A549 (cell line): ENCODE measurements at regions not wholly inside any gene's neighbourhood (a gene's known extent, or its start where the extent isn't known, plus 50 kb on each side); places are given as distances from the start of the nearest gene placed in this dataset.

Source experiments
- ATAC-seq, 2 experiments: fragments of 200-7000 bp in 1 of 2; fragments of >200 bp in 1 of 2; cut with Nextera tagmentation in 1 of 2; cut with Tn5 transposase in 1 of 2; 3 replicates each; pipeline versions ENCODE4 v1.8.0 to v1.9.1; 2018 to 2020; ENCODE audit warnings: mild to moderate bottlenecking in 1 of 2, moderate library complexity in 1 of 2
- CTCF ChIA-PET: fragments of 300-600 bp; sonication (Branson Sonifier 250); formaldehyde crosslinking; extraction: SDS; loops from one replicate; lab custom pipeline; 2021; ENCODE audit warnings: antibody characterized with exemption, inconsistent platforms; lab: Yijun Ruan, JAX
- POLR2A ChIA-PET: fragments of 350-600 bp; formaldehyde crosslinking; extraction: SDS; loops from one replicate; lab custom pipeline; 2021; ENCODE audit warnings: antibody characterized with exemption, inconsistent platforms; lab: Yijun Ruan, JAX
- DNase-seq, 2 experiments: peaks; one replicate each; pipeline versions ENCODE4 v3.0.0 to v3.0.0-alpha.2; 2011 to 2016; ENCODE audit warnings: low read depth in 1 of 2, low spot score in 1 of 2
- FAIRE-seq: peaks from 2 replicates; lab custom pipeline; 2011; peaks lifted over from hg19 to GRCh38; lab: Jason Lieb, UNC
- H3K27ac ChIP-seq, 2 experiments: fragments of >200 bp; sonication (Bioruptor Twin); formaldehyde crosslinking; 3 replicates each; pipeline ENCODE4 v1.5.1; 2016 to 2017
- H3K4me1 ChIP-seq: fragments of >200 bp; sonication (Bioruptor Twin); formaldehyde crosslinking; 3 replicates; pipeline ENCODE4 v1.6.1; 2016
- H3K4me2 ChIP-seq: fragments of >200 bp; sonication (Bioruptor Twin); formaldehyde crosslinking; 3 replicates; pipeline ENCODE4 v1.6.1; 2016
- H3K4me3 ChIP-seq: fragments of >200 bp; sonication (Bioruptor Twin); formaldehyde crosslinking; 3 replicates; pipeline ENCODE4 v1.5.1; 2016
- H3K9me3 ChIP-seq: fragments of >200 bp; sonication (Bioruptor Twin); formaldehyde crosslinking; 3 replicates; pipeline ENCODE4 v1.6.1; 2016
- BCL3 ChIP-seq: fragments of >200 bp; sonication (Bioruptor Twin); formaldehyde crosslinking; IDR thresholded peaks from 3 replicates; pipeline ENCODE4 v1.6.1; 2016
- EHF ChIP-seq: fragments of 250-450 bp; sonication (Bioruptor Pico); IDR thresholded peaks from 2 replicates; pipeline ENCODE4 v1.5.0; 2020; ENCODE audit warnings: mild to moderate bottlenecking
- EHMT2 ChIP-seq: fragments of 200-600 bp; sonication (generic); IDR thresholded peaks from 2 replicates; pipeline ENCODE4 v1.6.1; 2016; ENCODE audit warnings: antibody characterized with exemption, low read depth, mild to moderate bottlenecking, moderate library complexity
- FOSB ChIP-seq: fragments of 250-450 bp; sonication (Bioruptor Pico); IDR thresholded peaks from 2 replicates; pipeline ENCODE4 v1.5.0; 2020; ENCODE audit warnings: mild to moderate bottlenecking, moderate library complexity
- MAFK ChIP-seq: fragments of 450-650 bp; IDR thresholded peaks from 2 replicates; pipeline ENCODE4 v1.6.1; 2014; ENCODE audit not compliant: partially characterized antibody
- MAZ ChIP-seq: fragments of 150-350 bp; IDR thresholded peaks from 2 replicates; pipeline ENCODE4 v1.6.1; 2014; ENCODE audit warnings: antibody characterized with exemption, low read depth, low read length, borderline replicate concordance
- NFE2L2 ChIP-seq: fragments of 150-350 bp; conservative IDR thresholded peaks from 2 replicates; pipeline ENCODE4 v1.6.1; 2014; ENCODE audit warnings: low read length
- POLR2A ChIP-seq: IDR thresholded peaks from 2 replicates; pipeline ENCODE4 v1.6.1; 2012; ENCODE audit warnings: mild to moderate bottlenecking, low read length
- RAD21 ChIP-seq, 2 experiments: fragments of >200 bp in 1 of 2; sonication (Bioruptor Twin) in 1 of 2; formaldehyde crosslinking in 1 of 2; IDR thresholded peaks in 1 of 2; conservative IDR thresholded peaks in 1 of 2; 2 replicates in 1 of 2; 3 replicates in 1 of 2; pipeline ENCODE4 v1.6.1; 2012 to 2018; ENCODE audit warnings: inconsistent platforms in 1 of 2
- RARB ChIP-seq: fragments of 250-450 bp; sonication (Bioruptor Pico); IDR thresholded peaks from 2 replicates; pipeline ENCODE4 v1.8.0; 2021; ENCODE audit warnings: mild to moderate bottlenecking, moderate library complexity
- REST ChIP-seq: fragments of 200-600 bp; sonication (generic); IDR thresholded peaks from 2 replicates; pipeline ENCODE4 v1.6.1; 2016; ENCODE audit warnings: antibody characterized with exemption, mild to moderate bottlenecking, moderate library complexity
- RFX5 ChIP-seq: fragments of 450-650 bp; IDR thresholded peaks from 2 replicates; pipeline ENCODE4 v1.7.1; 2014; ENCODE audit warnings: antibody characterized with exemption, mild to moderate bottlenecking, moderate library complexity
- SMC3 ChIP-seq: fragments of >200 bp; sonication (Bioruptor Twin); formaldehyde crosslinking; IDR thresholded peaks from 3 replicates; pipeline ENCODE4 v1.6.1; 2018; ENCODE audit warnings: inconsistent platforms
- SREBF2 ChIP-seq: fragments of 450-650 bp; IDR thresholded peaks from 2 replicates; pipeline ENCODE4 v1.6.1; 2014; ENCODE audit warnings: mild to moderate bottlenecking, moderate library complexity
- USF2 ChIP-seq: fragments of 450-650 bp; IDR thresholded peaks from 2 replicates; pipeline ENCODE4 v1.6.1; 2014; ENCODE audit warnings: antibody characterized with exemption
- WGBS: methylation state at CpG from one replicate; pipeline ENCODE4 v1.1.6; 2017; ENCODE audit errors: missing lambda C conversion rate; 5-methylcytosine and 5-hydroxymethylcytosine counted together
- TF ChIP-seq, protein P1 (sequence below): fragments of >200 bp; sonication (Bioruptor Twin); formaldehyde crosslinking; IDR thresholded peaks from 2 replicates; pipeline ENCODE4 v1.6.1; 2016
- TF ChIP-seq, protein P2 (sequence below): fragments of >200 bp; sonication (Bioruptor Twin); formaldehyde crosslinking; IDR thresholded peaks from 3 replicates; pipeline ENCODE4 v1.5.1; 2016

DNA sequence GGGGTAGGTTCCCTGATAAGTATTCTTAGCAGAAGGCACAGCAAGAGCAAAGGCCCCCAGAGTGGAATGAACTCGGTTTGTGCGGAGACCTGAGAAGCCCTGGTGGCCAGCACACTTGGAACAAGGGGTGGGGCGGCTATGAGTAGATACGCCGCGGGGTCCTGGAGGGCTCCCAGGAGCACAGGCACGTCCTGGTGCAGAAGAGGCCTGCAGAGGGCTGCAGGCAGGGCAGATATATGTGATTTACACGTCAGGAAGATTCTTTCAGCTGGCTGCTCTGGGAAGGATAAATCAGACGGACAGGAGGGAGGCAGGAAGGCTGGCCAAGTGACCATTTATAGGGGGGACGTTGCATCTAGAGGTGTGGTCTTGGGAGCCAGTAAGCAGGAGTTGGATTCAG, 70.2 kb upstream of the ATG10 start:
- H3K4me1 ChIP-seq = no peaks in the 10 kb centered on the region
- 68% methylated on average over 10 of the region's 10 CpGs for WGBS

More for the DNA sequence above, 70.2 kb upstream of the ATG10 start:
- POLR2A ChIA-PET = no interaction called here
- H3K9me3 ChIP-seq = no peaks in the 10 kb centered on the region
- CTCF ChIA-PET = interaction anchor here (1.5 kb wide), 1 partner anchor 28 kb away, joined by 4 read pairs; no protein-coding TSS in a partner anchor
- FAIRE-seq (no peak), DNase-seq (no peak), ATAC-seq (no peak)
- TF ChIP-seq, protein P1, sequence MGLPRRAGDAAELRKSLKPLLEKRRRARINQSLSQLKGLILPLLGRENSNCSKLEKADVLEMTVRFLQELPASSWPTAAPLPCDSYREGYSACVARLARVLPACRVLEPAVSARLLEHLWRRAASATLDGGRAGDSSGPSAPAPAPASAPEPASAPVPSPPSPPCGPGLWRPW = no peak
- TF ChIP-seq RAD21 (conservative IDR thresholded peaks at IDR 0.05 in 1 of 2, IDR thresholded peaks at IDR 0.05 in 1 of 2) (no peak), MAFK (no peak), USF2 (no peak), REST (no peak), EHMT2 (no peak), RFX5 (no peak), RARB (no peak), SMC3 (no peak), SREBF2 (no peak), MAZ (no peak), NFE2L2 (no peak), FOSB (CRISPR knock-in tag) (no peak), POLR2A (no peak), BCL3 (no peak), EHF (no peak)
- TF ChIP-seq, protein P2, sequence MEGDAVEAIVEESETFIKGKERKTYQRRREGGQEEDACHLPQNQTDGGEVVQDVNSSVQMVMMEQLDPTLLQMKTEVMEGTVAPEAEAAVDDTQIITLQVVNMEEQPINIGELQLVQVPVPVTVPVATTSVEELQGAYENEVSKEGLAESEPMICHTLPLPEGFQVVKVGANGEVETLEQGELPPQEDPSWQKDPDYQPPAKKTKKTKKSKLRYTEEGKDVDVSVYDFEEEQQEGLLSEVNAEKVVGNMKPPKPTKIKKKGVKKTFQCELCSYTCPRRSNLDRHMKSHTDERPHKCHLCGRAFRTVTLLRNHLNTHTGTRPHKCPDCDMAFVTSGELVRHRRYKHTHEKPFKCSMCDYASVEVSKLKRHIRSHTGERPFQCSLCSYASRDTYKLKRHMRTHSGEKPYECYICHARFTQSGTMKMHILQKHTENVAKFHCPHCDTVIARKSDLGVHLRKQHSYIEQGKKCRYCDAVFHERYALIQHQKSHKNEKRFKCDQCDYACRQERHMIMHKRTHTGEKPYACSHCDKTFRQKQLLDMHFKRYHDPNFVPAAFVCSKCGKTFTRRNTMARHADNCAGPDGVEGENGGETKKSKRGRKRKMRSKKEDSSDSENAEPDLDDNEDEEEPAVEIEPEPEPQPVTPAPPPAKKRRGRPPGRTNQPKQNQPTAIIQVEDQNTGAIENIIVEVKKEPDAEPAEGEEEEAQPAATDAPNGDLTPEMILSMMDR = no peak
- H3K27ac ChIP-seq = no peak overlapping the region
- no peak overlapping the region for H3K4me3 ChIP-seq
- H3K4me2 ChIP-seq = no peak overlapping the region
